Prostate gland (tissue), 2 donors: ENCODE measurements at regions not wholly inside any gene's neighbourhood (a gene's known extent, or its start where the extent isn't known, plus 50 kb on each side); places are given as distances from the start of the nearest gene placed in this dataset.
"Not testable (repeated sequence)": the region's sequence is repeated elsewhere in the genome, so short reads cannot be mapped to it uniquely, and the experiment has no call there.

ENCODE experiments used
- POLR2A ChIP-seq: fragments of 450-650 bp; IDR thresholded peaks from one replicate; pipeline ENCODE4 v1.6.1; 2016; ENCODE audit warnings: antibody characterized with exemption, mild to moderate bottlenecking
- POLR2AphosphoS5 ChIP-seq: sonication (generic); formaldehyde crosslinking; IDR thresholded peaks from one replicate; pipeline ENCODE4 v1.6.1; 2017; ENCODE audit warnings: antibody characterized with exemption
- TF ChIP-seq, protein P1 (sequence below), 4 experiments: fragments of 200-600 bp in 2 of 4; fragments of 450-650 bp in 2 of 4; sonication (generic) in 2 of 4; IDR thresholded peaks; 1 replicate in 3 of 4; 2 replicates in 1 of 4; pipeline ENCODE4 v1.5.1; 2016 to 2019; ENCODE audit warnings: antibody characterized with exemption in 4 of 4, mild to moderate bottlenecking in 2 of 4, moderate library complexity in 2 of 4

DNA sequence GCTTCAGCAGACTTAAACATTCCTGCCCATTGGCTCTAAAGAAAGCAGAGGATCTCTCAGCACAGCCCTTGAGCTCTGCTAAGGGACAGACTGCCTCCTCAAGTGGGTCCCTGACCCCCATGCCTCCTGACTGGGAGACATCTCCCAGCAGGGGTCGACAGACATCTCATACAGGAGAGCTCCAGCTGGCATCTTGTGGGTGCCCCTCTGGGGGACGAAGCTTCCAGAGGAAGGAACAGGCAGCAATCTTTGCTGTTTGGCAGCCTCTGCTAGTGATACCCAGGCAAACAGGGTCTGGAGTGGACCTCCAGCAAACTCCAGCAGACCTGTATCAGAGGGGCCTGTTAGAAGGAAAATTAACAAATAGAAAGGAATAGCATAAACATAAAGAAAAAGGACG is 485.1 kb downstream of the ATP23 start:
- TF ChIP-seq, protein P1, sequence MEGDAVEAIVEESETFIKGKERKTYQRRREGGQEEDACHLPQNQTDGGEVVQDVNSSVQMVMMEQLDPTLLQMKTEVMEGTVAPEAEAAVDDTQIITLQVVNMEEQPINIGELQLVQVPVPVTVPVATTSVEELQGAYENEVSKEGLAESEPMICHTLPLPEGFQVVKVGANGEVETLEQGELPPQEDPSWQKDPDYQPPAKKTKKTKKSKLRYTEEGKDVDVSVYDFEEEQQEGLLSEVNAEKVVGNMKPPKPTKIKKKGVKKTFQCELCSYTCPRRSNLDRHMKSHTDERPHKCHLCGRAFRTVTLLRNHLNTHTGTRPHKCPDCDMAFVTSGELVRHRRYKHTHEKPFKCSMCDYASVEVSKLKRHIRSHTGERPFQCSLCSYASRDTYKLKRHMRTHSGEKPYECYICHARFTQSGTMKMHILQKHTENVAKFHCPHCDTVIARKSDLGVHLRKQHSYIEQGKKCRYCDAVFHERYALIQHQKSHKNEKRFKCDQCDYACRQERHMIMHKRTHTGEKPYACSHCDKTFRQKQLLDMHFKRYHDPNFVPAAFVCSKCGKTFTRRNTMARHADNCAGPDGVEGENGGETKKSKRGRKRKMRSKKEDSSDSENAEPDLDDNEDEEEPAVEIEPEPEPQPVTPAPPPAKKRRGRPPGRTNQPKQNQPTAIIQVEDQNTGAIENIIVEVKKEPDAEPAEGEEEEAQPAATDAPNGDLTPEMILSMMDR (IDR thresholded peaks at IDR 0.05), result not testable (repeated sequence)
- not testable (repeated sequence) for TF ChIP-seq POLR2A, POLR2AphosphoS5
